SU-DHL-6 (cell line): ENCODE measurements at regions not wholly inside any gene's neighbourhood (a gene's known extent, or its start where the extent isn't known, plus 50 kb on each side); places are given as distances from the start of the nearest gene placed in this dataset.

Source experiments
- H2AFZ ChIP-seq: fragments of 200-600 bp; sonication (generic); 2 replicates; pipeline ENCODE4 v1.6.1; 2014; ENCODE audit warnings: low read depth, mild to moderate bottlenecking, moderate library complexity, mixed read lengths, antibody characterized with exemption, low read length; ENCODE audit not compliant: severe bottlenecking
- H3F3A ChIP-seq: fragments of 200-600 bp; shearing (Covaris generic); 2 replicates; pipeline ENCODE4 v1.6.0; 2016; ENCODE audit warnings: antibody characterized with exemption, mild to moderate bottlenecking; ENCODE audit not compliant: insufficient read depth
- H3K27ac ChIP-seq: fragments of 200-600 bp; sonication (generic); 2 replicates; pipeline ENCODE4 v1.5.1; 2016; ENCODE audit warnings: low read depth, mild to moderate bottlenecking, low read length, moderate library complexity, mixed read lengths
- H3K27me3 ChIP-seq: fragments of 200-600 bp; sonication (generic), shearing (Covaris generic); 2 replicates; pipeline ENCODE4 v1.6.0; 2014; ENCODE audit warnings: mild to moderate bottlenecking, low read length
- H3K36me3 ChIP-seq: fragments of 200-600 bp; sonication (generic); 2 replicates; pipeline ENCODE4 v1.6.1; 2014; ENCODE audit warnings: mild to moderate bottlenecking, low read length, mixed read lengths
- H3K4me2 ChIP-seq: fragments of 300-600, 200-600 bp; shearing (Covaris generic), sonication (generic); 2 replicates; pipeline ENCODE4 v1.6.0; 2014; ENCODE audit warnings: low read length, low read depth, mild to moderate bottlenecking; ENCODE audit not compliant: poor library complexity, severe bottlenecking
- H3K4me3 ChIP-seq: fragments of 200-600 bp; sonication (generic); 2 replicates; pipeline ENCODE4 v1.5.1; 2014; ENCODE audit warnings: antibody characterized with exemption, low read length, mild to moderate bottlenecking, mixed read lengths; ENCODE audit not compliant: insufficient read depth, poor library complexity, severe bottlenecking
- H3K79me2 ChIP-seq: fragments of 200-600 bp; sonication (generic); 2 replicates; pipeline ENCODE4 v1.6.1; 2014; ENCODE audit warnings: mild to moderate bottlenecking, low read length, moderate library complexity; ENCODE audit not compliant: insufficient read depth
- H3K9ac ChIP-seq: fragments of 200-600 bp; sonication (generic); 2 replicates; pipeline ENCODE4 v1.7.0; 2014; ENCODE audit warnings: mild to moderate bottlenecking, low read length
- H3K9me2 ChIP-seq: fragments of 200-600 bp; sonication (generic); replicated peaks from 2 replicates; pipeline ENCODE4 v1.6.1; 2014; ENCODE audit warnings: low read length; ENCODE audit not compliant: insufficient read depth
- H3K9me3 ChIP-seq: fragments of 200-600 bp; sonication (generic); 2 replicates; pipeline ENCODE4 v1.6.1; 2014; ENCODE audit warnings: low read length, mixed read lengths; ENCODE audit not compliant: insufficient read depth
- H4K20me1 ChIP-seq: fragments of 200-600 bp; sonication (generic); 2 replicates; pipeline ENCODE4 v1.6.1; 2014; ENCODE audit warnings: low read depth, mild to moderate bottlenecking, antibody characterized with exemption, low read length, moderate library complexity, mixed read lengths
- CTCF ChIP-seq: fragments of 200-600 bp; sonication (generic); IDR thresholded peaks from one replicate; pipeline ENCODE4 v1.5.1; 2017; ENCODE audit warnings: antibody characterized with exemption, mild to moderate bottlenecking, low read length, moderate library complexity; ENCODE audit not compliant: insufficient read depth, poor library complexity, severe bottlenecking
- EZH2phosphoT487 ChIP-seq: fragments of 200-600 bp; sonication (generic), shearing (Covaris generic); conservative IDR thresholded peaks from 2 replicates; pipeline ENCODE4 v1.6.1; 2018; ENCODE audit warnings: mild to moderate bottlenecking, antibody characterized with exemption, low read length, moderate library complexity, mixed read lengths

DNA sequence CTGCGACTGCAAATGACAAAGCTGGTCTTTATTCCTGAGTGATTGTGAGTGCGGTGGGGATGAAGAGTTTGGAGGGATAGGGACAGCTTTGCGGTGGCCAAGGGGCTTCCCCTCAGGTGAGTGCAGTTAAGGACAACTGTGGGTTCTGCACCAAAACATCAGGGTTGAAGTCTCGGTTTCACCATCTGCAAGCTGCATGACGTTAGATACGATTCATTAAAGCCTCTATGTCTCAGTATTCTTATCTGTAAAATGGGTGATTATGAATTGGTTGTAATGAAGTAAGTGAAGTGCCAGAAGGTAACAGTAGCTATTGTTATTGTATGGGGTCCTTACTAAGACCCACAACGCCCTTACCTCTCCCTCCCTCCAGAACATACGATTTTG, 226.8 kb upstream of the DAPK1 start:
- no peak overlapping the region for H2AFZ ChIP-seq
- H3K9me2 ChIP-seq: no peaks in the 10 kb centered on the region
- TF ChIP-seq CTCF (no peak), EZH2phosphoT487 (no peak)
- no peaks in the 10 kb centered on the region for H3K9me3 ChIP-seq
- H3K4me2 ChIP-seq: no peak overlapping the region
- H3F3A ChIP-seq: no peaks in the 10 kb centered on the region
- no peak overlapping the region for H3K27ac ChIP-seq
- no peak overlapping the region for H3K9ac ChIP-seq
- H3K4me3 ChIP-seq: no peak overlapping the region
- H3K27me3 ChIP-seq: no peaks in the 10 kb centered on the region
- H3K79me2 ChIP-seq: no peaks in the 10 kb centered on the region
- no peaks in the 10 kb centered on the region for H4K20me1 ChIP-seq
- no peaks in the 10 kb centered on the region for H3K36me3 ChIP-seq

- no peaks in the 10 kb centered on the region for H3K36me3 ChIP-seq
- H3K9ac ChIP-seq: no peak overlapping the region
- H3F3A ChIP-seq: no peaks in the 10 kb centered on the region
- H3K9me3 ChIP-seq: no peaks in the 10 kb centered on the region
- no peak for TF ChIP-seq CTCF
- no peak for TF ChIP-seq EZH2phosphoT487
- H3K9me2 ChIP-seq: no peaks in the 10 kb centered on the region
- H3K4me3 ChIP-seq: no peak overlapping the region
- no peak overlapping the region for H3K27ac ChIP-seq
- no peaks in the 10 kb centered on the region for H4K20me1 ChIP-seq
- no peaks in the 10 kb centered on the region for H3K27me3 ChIP-seq
- H3K79me2 ChIP-seq: no peaks in the 10 kb centered on the region
- no peak overlapping the region for H3K4me2 ChIP-seq
- H2AFZ ChIP-seq: no peak overlapping the region
Measured at GRCh38 chr9:87271696-87272477, 225.8 kb upstream of the DAPK1 start.

DNA sequence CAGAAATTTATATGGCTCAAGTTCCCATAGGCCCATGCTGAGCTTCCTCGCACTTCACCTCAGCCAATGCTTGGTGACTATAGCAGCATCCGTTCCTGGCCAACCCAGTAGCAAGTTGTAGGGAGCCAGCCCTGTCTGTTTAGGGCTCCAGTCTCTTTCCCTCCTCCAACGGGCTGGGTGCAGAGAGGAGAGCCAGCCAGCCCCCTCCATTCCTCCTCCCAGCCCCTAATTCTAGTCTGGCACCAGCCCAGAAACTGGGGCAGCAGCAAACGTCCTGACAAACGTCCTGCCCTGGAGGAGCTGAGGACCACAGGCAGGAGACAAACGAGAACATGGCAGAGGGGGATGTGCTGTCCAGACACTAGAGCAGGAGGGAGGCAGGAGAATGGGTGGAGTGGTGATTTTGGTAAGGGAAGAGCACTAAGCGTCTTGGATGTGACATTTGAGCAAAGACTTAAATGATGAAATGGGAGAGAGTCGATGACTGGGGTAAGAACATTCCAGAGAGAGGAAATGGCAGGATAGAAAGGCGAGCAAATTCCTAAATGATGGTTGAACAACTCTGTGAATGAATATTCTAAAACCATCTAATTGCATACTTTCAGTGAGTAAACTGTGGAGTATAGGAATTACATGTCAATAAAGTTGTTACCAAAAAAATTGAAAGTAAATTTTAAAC, 222.5 kb upstream of the DAPK1 start:
- H3K27ac ChIP-seq: no peak overlapping the region
- H3K36me3 ChIP-seq: no peaks in the 10 kb centered on the region
- H3K9me3 ChIP-seq: no peaks in the 10 kb centered on the region
- H3K27me3 ChIP-seq: no peaks in the 10 kb centered on the region
- H2AFZ ChIP-seq: no peak overlapping the region
- TF ChIP-seq CTCF (no peak), EZH2phosphoT487 (no peak)
- H4K20me1 ChIP-seq: no peaks in the 10 kb centered on the region
- no peaks in the 10 kb centered on the region for H3F3A ChIP-seq
- no peak overlapping the region for H3K4me2 ChIP-seq
- H3K4me3 ChIP-seq: no peak overlapping the region
- no peaks in the 10 kb centered on the region for H3K79me2 ChIP-seq
- H3K9me2 ChIP-seq: no peaks in the 10 kb centered on the region
- H3K9ac ChIP-seq: no peak overlapping the region
